Lower lobe of right lung (tissue), 2 donors: ENCODE measurements at regions not wholly inside any gene's neighbourhood (a gene's known extent, or its start where the extent isn't known, plus 50 kb on each side); places are given as distances from the start of the nearest gene placed in this dataset.
"Not testable (repeated sequence)": the region's sequence is repeated elsewhere in the genome, so short reads cannot be mapped to it uniquely, and the experiment has no call there.

Experiments
- ATAC-seq, 2 donors: fragments of 200-7000 bp; cut with Tn5 transposase; one replicate each; pipeline ENCODE4 v1.9.1; 2020 to 2022; ENCODE audit warnings: mild to moderate bottlenecking in 2 of 2, moderate library complexity in 2 of 2
- DNase-seq: peaks from one replicate; pipeline ENCODE4 v3.0.0-alpha.2; 2020
- H3K27ac ChIP-seq: fragments of 200-600 bp; one replicate; pipeline ENCODE4 v1.8.0; 2022
- H3K27me3 ChIP-seq: fragments of 200-600 bp; one replicate; pipeline ENCODE4 v1.8.0; 2022; ENCODE audit warnings: low read depth
- H3K36me3 ChIP-seq: fragments of 200-600 bp; one replicate; pipeline ENCODE4 v1.8.0; 2022; ENCODE audit warnings: mild to moderate bottlenecking
- H3K4me1 ChIP-seq: fragments of 200-600 bp; one replicate; pipeline ENCODE4 v1.8.0; 2022
- H3K4me3 ChIP-seq: fragments of 200-600 bp; one replicate; pipeline ENCODE4 v1.8.0; 2022; ENCODE audit warnings: mild to moderate bottlenecking
- H3K9me3 ChIP-seq: fragments of 200-600 bp; one replicate; pipeline ENCODE4 v1.8.0; 2022
- intact Hi-C: fragments of 100-400 bp; cut with DNase I; formaldehyde crosslinking; loops from one replicate; pipeline ENCODE4 v1.11.0; 2022
- TF ChIP-seq, protein P1 (sequence below): fragments of 200-600 bp; IDR thresholded peaks from one replicate; pipeline ENCODE4 v1.8.0; 2022; ENCODE audit warnings: antibody characterized with exemption, mild to moderate bottlenecking
- donor health status: DM: no; HTN: yes; CAD: no; lungs with severe emphysema.

- Histone ChIP-seq H3K36me3 (no peaks in the 10 kb centered on the region), H3K9me3 (no peaks in the 10 kb centered on the region), H3K27ac (no peak overlapping the region), H3K4me1 (no peaks in the 10 kb centered on the region), H3K4me3 (no peak overlapping the region), H3K27me3 (no peaks in the 10 kb centered on the region)
- TF ChIP-seq, protein P1, sequence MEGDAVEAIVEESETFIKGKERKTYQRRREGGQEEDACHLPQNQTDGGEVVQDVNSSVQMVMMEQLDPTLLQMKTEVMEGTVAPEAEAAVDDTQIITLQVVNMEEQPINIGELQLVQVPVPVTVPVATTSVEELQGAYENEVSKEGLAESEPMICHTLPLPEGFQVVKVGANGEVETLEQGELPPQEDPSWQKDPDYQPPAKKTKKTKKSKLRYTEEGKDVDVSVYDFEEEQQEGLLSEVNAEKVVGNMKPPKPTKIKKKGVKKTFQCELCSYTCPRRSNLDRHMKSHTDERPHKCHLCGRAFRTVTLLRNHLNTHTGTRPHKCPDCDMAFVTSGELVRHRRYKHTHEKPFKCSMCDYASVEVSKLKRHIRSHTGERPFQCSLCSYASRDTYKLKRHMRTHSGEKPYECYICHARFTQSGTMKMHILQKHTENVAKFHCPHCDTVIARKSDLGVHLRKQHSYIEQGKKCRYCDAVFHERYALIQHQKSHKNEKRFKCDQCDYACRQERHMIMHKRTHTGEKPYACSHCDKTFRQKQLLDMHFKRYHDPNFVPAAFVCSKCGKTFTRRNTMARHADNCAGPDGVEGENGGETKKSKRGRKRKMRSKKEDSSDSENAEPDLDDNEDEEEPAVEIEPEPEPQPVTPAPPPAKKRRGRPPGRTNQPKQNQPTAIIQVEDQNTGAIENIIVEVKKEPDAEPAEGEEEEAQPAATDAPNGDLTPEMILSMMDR = no peak
- DNase-seq (no peak), ATAC-seq (no peak)
- intact Hi-C loops = no loop called here
These were observed 188.4 kb upstream of the GPC6 start for GRCh38 chr13:93038187-93038586.

- Histone ChIP-seq H3K4me1 (no peaks in the 10 kb centered on the region), H3K27me3 (no peaks in the 10 kb centered on the region), H3K4me3 (no peak overlapping the region), H3K9me3 (no peaks in the 10 kb centered on the region), H3K36me3 (no peaks in the 10 kb centered on the region), H3K27ac (no peak overlapping the region)
- intact Hi-C loops = no loop called here
- no peak for DNase-seq
- no peak for ATAC-seq
- TF ChIP-seq, protein P1 = no peak
These were observed 187.5 kb upstream of the GPC6 start for GRCh38 chr13:93039131-93039530.

GRCh38 chr13:93041566-93041965, 185.0 kb upstream of the GPC6 start:
- DNase-seq, H3K4me1 ChIP-seq, H3K27me3 ChIP-seq, intact Hi-C loops, H3K27ac ChIP-seq, H3K9me3 ChIP-seq, H3K36me3 ChIP-seq, ATAC-seq, H3K4me3 ChIP-seq: not testable (repeated sequence)

- ATAC-seq (no peak), DNase-seq (no peak)
- Histone ChIP-seq H3K4me3 (no peak overlapping the region), H3K27ac (no peak overlapping the region), H3K9me3 (no peaks in the 10 kb centered on the region), H3K27me3 (no peaks in the 10 kb centered on the region), H3K4me1 (no peaks in the 10 kb centered on the region), H3K36me3 (no peaks in the 10 kb centered on the region)
- intact Hi-C loops = no loop called here
- TF ChIP-seq, protein P1 = no peak
These were observed 180.8 kb upstream of the GPC6 start for GRCh38 chr13:93045836-93046235.

DNA sequence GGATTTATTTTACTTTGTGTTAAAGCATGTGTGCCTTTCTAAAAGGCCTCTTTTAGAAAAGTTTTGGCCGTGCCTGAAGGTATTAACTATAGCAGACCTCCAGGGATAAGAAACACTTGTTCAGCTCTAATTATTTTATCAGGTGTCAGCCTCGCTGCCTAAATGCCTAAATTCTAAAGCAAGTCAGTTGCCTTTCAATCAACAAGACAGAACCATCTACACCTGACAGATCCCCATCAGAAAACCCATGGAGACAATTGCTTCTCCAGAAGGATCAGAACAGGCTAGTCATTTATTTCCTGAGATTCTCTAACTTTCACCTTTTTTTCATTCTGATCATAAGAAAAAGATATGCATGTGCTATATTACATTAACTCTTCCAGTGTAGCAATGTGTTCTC, 171.4 kb upstream of the GPC6 start:
- Histone ChIP-seq H3K36me3 (no peaks in the 10 kb centered on the region), H3K4me3 (no peak overlapping the region), H3K27me3 (no peaks in the 10 kb centered on the region), H3K4me1 (no peaks in the 10 kb centered on the region), H3K27ac (no peak overlapping the region), H3K9me3 (no peaks in the 10 kb centered on the region)
- TF ChIP-seq, protein P1 = no peak
- no peak for DNase-seq
- intact Hi-C loops = no loop called here
- ATAC-seq = no peak

- ATAC-seq (no peak), DNase-seq (no peak)
- intact Hi-C loops = no loop called here
- Histone ChIP-seq H3K27ac (no peak overlapping the region), H3K36me3 (no peaks in the 10 kb centered on the region), H3K9me3 (no peaks in the 10 kb centered on the region), H3K4me3 (no peak overlapping the region), H3K27me3 (no peaks in the 10 kb centered on the region), H3K4me1 (no peaks in the 10 kb centered on the region)
- TF ChIP-seq, protein P1 = no peak
These were observed 168.3 kb upstream of the GPC6 start for GRCh38 chr13:93058301-93058700.
